GM21447 (cell line): ENCODE measurements at regions not wholly inside any gene's neighbourhood (a gene's known extent, or its start where the extent isn't known, plus 50 kb on each side); places are given as distances from the start of the nearest gene placed in this dataset.
"Not testable (repeated sequence)": the region's sequence is repeated elsewhere in the genome, so short reads cannot be mapped to it uniquely, and the experiment has no call there.

ENCODE experiments used
- ATAC-seq: cut with Tn5 transposase; IDR thresholded peaks from one replicate; pipeline ENCODE4 v1.9.1; 2021; ENCODE audit not compliant: unreplicated experiment

GRCh38 chr13:90008707-90009149 is 1338.8 kb upstream of the MIR17HG start:
- ATAC-seq, result no peak

GRCh38 chr13:90014038-90014437 is 1333.4 kb upstream of the MIR17HG start:
- ATAC-seq, result no peak

GRCh38 chr13:90015565-90016507 is 1331.7 kb upstream of the MIR17HG start:
- no peak for ATAC-seq

- no peak for ATAC-seq
Measured at GRCh38 chr13:90016688-90017087, 1330.8 kb upstream of the MIR17HG start.

- no peak for ATAC-seq
Measured at GRCh38 chr13:90020536-90021070, 1326.9 kb upstream of the MIR17HG start.

GRCh38 chr13:90027409-90027808 is 1320.1 kb upstream of the MIR17HG start:
- ATAC-seq, result no peak

GRCh38 chr13:90032313-90032712 is 1315.2 kb upstream of the MIR17HG start:
- no peak for ATAC-seq

GRCh38 chr13:90032841-90033493 is 1314.5 kb upstream of the MIR17HG start:
- ATAC-seq, result no peak

GRCh38 chr13:90039516-90039915 is 1308.0 kb upstream of the MIR17HG start:
- ATAC-seq, result no peak

GRCh38 chr13:90047600-90047999 is 1299.9 kb upstream of the MIR17HG start:
- no peak for ATAC-seq

GRCh38 chr13:90049989-90050671 is 1297.4 kb upstream of the MIR17HG start:
- ATAC-seq, result no peak

- ATAC-seq, result no peak
Measured at GRCh38 chr13:90055121-90055520, 1292.4 kb upstream of the MIR17HG start.

- no peak for ATAC-seq
Measured at GRCh38 chr13:90055760-90056159, 1291.7 kb upstream of the MIR17HG start.

GRCh38 chr13:90064226-90064625 is 1283.3 kb upstream of the MIR17HG start:
- ATAC-seq, result not testable (repeated sequence)

GRCh38 chr13:90068658-90069057 is 1278.8 kb upstream of the MIR17HG start:
- ATAC-seq, result no peak

GRCh38 chr13:90070362-90070761 is 1277.1 kb upstream of the MIR17HG start:
- ATAC-seq, result no peak

GRCh38 chr13:90070837-90071525 is 1276.5 kb upstream of the MIR17HG start:
- no peak for ATAC-seq

GRCh38 chr13:90084684-90085290 is 1262.7 kb upstream of the MIR17HG start:
- no peak for ATAC-seq

- no peak for ATAC-seq
Measured at GRCh38 chr13:90089051-90089450, 1258.4 kb upstream of the MIR17HG start.

- no peak for ATAC-seq
Measured at GRCh38 chr13:90091611-90092010, 1255.9 kb upstream of the MIR17HG start.
